OCI-LY7 (cell line): ENCODE measurements at regions not wholly inside any gene's neighbourhood (a gene's known extent, or its start where the extent isn't known, plus 50 kb on each side); places are given as distances from the start of the nearest gene placed in this dataset.

Experiments used
- BruUV-seq: library from RNA; stranded (reverse); fragments of 400-500 nt; replicated peaks from 2 replicates; lab custom pipeline; 2021; lab: Mats Ljungman, UMichigan
- CTCF ChIA-PET: fragments of 300-600 bp; sonication (Branson Sonifier 250); formaldehyde crosslinking; loops from one replicate; lab custom pipeline; 2022; ENCODE audit warnings: antibody characterized with exemption; ENCODE audit not compliant: unreplicated experiment; lab: Charles Lee
- POLR2A ChIA-PET: fragments of 300-600 bp; sonication (Branson Sonifier 250); formaldehyde crosslinking; loops from one replicate; lab custom pipeline; 2022; ENCODE audit warnings: antibody characterized with exemption; lab: Charles Lee
- DNase-seq: peaks from one replicate; pipeline ENCODE4 v3.0.0-alpha.2; 2015; ENCODE audit warnings: low spot score
- H2AFZ ChIP-seq: fragments of 200-600 bp; sonication (generic), shearing (Covaris generic); 2 replicates; pipeline ENCODE4 v1.6.1; 2014; ENCODE audit warnings: mild to moderate bottlenecking, antibody characterized with exemption, low read length, moderate library complexity
- H3K27ac ChIP-seq: fragments of 200-600 bp; sonication (generic); 2 replicates; pipeline ENCODE4 v1.5.1; 2014; ENCODE audit warnings: mixed run types, low read depth, mild to moderate bottlenecking, moderate library complexity, low read length, inconsistent platforms; ENCODE audit not compliant: poor library complexity, severe bottlenecking
- H3K36me3 ChIP-seq: fragments of 200-600 bp; sonication (generic); 2 replicates; pipeline ENCODE4 v1.6.1; 2014; ENCODE audit warnings: mild to moderate bottlenecking, antibody characterized with exemption, low read length, moderate library complexity, mixed read lengths; ENCODE audit not compliant: insufficient read depth
- H3K4me1 ChIP-seq: fragments of 200-600 bp; sonication (generic); 2 replicates; pipeline ENCODE4 v1.5.1; 2014; ENCODE audit warnings: mild to moderate bottlenecking, low read length; ENCODE audit not compliant: insufficient read depth, poor library complexity, severe bottlenecking
- H3K4me2 ChIP-seq: fragments of 200-600 bp; sonication (generic); 2 replicates; pipeline ENCODE4 v1.6.1; 2014; ENCODE audit warnings: mild to moderate bottlenecking, low read length
- H3K4me3 ChIP-seq: fragments of 200-600 bp; sonication (generic); 2 replicates; pipeline ENCODE4 v1.5.1; 2014; ENCODE audit warnings: mild to moderate bottlenecking, low read depth, low read length; ENCODE audit not compliant: poor library complexity, severe bottlenecking
- H3K79me2 ChIP-seq: fragments of 200-600 bp; sonication (generic); 2 replicates; pipeline ENCODE4 v1.6.1; 2016; ENCODE audit warnings: low read depth, mild to moderate bottlenecking, low read length, moderate library complexity, mixed read lengths; ENCODE audit not compliant: insufficient read depth
- H3K9me2 ChIP-seq: fragments of 200-600 bp; sonication (generic); 2 replicates; pipeline ENCODE4 v1.6.1; 2016; ENCODE audit warnings: mild to moderate bottlenecking, low read length, mixed read lengths; ENCODE audit not compliant: insufficient read depth
- H3K9me3 ChIP-seq: fragments of 200-600 bp; sonication (generic); 2 replicates; pipeline ENCODE4 v1.6.1; 2014; ENCODE audit warnings: mild to moderate bottlenecking, mixed run types, low read length, mixed read lengths
- H4K20me1 ChIP-seq: fragments of 200-600 bp; sonication (generic); 2 replicates; pipeline ENCODE4 v1.6.1; 2014; ENCODE audit warnings: mild to moderate bottlenecking, antibody characterized with exemption, low read length, moderate library complexity, mixed read lengths; ENCODE audit not compliant: insufficient read depth
- EZH2phosphoT487 ChIP-seq: fragments of 200-600 bp; sonication (generic); IDR thresholded peaks from 2 replicates; pipeline ENCODE4 v1.6.1; 2018; ENCODE audit warnings: low read depth, borderline replicate concordance, mild to moderate bottlenecking, mixed run types, antibody characterized with exemption, low read length, moderate library complexity, mixed read lengths
- intact Hi-C: fragments of 100-400 bp; cut with micrococcal nuclease; formaldehyde crosslinking; loops from one replicate; pipeline ENCODE4 v1.10.0; 2022; ENCODE audit not compliant: unreplicated experiment
- TF ChIP-seq, protein P1 (sequence below): fragments of 200-600 bp; sonication (generic); conservative IDR thresholded peaks from 2 replicates; pipeline ENCODE4 v1.5.1; 2014; ENCODE audit warnings: mild to moderate bottlenecking, antibody characterized with exemption, low read length, moderate library complexity, mixed read lengths

DNA sequence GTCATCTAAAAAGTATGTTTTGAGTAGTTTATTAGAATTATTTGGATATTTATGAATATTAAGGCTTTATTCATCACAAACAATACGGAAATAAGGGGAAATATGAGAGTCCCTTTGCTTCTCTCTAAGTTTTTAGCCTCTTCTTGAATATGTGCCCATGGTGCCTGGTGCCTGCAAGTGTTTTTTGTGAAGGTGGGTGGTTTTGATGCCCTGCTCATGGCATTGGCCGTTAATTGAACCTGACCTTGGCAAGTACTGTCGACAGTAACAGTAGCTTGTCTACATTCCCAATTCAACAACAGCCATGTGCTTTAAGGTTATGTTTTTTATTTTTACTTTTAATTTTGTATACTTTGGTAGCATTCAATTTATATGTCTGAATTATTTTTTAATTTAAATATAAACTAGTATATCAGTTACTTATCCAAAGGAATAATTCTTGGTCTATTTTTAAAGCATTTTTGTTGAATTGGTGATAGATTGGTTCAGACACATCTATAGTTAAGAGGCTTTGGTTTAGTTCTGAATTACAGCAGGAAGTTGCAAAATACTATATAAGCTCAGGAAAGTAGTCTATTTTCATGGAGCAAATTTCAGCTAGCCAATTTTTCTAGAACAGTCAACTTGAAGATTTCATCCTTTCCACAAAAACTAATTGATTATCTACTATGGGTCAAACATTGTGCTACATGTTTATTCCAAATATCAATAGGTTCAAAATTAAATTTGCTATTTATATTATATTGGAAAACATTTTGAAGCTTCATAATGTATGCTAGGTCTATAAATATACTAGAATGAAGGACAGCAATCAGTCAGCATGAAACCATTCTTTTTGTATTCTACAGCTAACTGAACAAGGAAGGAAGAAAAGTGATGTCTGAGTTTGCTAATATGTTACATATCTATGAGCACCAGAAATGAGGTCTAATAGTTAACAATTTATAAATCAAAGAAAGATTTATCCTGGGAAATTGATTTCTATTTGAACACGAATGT is 184.4 kb downstream of the MRPL39 start:
- Histone ChIP-seq H3K4me2 (no peak overlapping the region), H4K20me1 (no peaks in the 10 kb centered on the region), H3K9me3 (no peaks in the 10 kb centered on the region), H2AFZ (no peak overlapping the region), H3K4me1 (peaks cover 17% of the 10 kb centered on the region), H3K79me2 (no peaks in the 10 kb centered on the region), H3K36me3 (no peaks in the 10 kb centered on the region), H3K9me2 (no peaks in the 10 kb centered on the region), H3K4me3 (no peak overlapping the region), H3K27ac (no peak overlapping the region)
- ChIA-PET CTCF (no interaction called here), POLR2A (interaction anchor here (0.7 kb wide), 1 partner anchor 138 kb away, joined by 4 read pairs; no protein-coding TSS in a partner anchor)
- intact Hi-C loops = loop anchor here (10.0 kb wide), 1 partner anchor 292 kb away; no protein-coding TSS in a partner anchor
- BruUV-seq = no TSS peak
- no peak for TF ChIP-seq EZH2phosphoT487
- TF ChIP-seq, protein P1, sequence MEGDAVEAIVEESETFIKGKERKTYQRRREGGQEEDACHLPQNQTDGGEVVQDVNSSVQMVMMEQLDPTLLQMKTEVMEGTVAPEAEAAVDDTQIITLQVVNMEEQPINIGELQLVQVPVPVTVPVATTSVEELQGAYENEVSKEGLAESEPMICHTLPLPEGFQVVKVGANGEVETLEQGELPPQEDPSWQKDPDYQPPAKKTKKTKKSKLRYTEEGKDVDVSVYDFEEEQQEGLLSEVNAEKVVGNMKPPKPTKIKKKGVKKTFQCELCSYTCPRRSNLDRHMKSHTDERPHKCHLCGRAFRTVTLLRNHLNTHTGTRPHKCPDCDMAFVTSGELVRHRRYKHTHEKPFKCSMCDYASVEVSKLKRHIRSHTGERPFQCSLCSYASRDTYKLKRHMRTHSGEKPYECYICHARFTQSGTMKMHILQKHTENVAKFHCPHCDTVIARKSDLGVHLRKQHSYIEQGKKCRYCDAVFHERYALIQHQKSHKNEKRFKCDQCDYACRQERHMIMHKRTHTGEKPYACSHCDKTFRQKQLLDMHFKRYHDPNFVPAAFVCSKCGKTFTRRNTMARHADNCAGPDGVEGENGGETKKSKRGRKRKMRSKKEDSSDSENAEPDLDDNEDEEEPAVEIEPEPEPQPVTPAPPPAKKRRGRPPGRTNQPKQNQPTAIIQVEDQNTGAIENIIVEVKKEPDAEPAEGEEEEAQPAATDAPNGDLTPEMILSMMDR = no peak
- DNase-seq = no peak

DNA sequence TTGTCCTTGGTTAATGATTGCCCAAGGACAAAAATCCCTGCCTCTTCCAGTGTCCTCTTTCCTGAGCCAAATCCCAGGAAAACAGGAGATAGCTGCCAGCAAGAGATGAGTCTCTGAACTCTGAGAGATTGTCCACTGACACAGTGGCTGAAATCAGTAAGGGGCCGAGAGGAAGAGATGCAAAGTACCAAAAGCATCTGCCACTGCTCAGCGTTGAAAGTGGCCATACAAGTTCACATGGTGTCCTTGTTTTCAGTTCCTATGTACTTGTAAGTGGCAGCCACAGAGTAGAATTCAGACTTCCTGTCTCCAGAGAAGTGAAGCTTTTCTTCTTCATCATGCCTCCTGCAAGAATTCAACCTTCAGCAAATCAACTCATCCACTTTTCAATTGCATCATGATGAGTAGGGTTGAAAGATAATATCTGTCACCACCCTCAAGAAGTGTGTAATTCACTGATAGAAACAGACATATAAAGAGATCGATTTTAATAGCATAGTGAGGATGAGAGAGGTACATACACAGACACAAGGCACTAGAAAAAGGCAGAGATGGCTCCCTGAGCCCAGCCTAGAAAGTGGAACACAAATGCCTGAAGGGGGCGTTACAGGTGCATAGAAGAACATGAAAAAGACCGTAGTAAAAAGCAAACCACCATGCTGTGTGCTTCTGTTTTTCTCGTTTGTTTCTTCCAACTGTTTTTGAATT is 185.8 kb downstream of the MRPL39 start:
- intact Hi-C loops = loop anchor here (10.0 kb wide), 1 partner anchor 293 kb away; no protein-coding TSS in a partner anchor
- Histone ChIP-seq H3K36me3 (no peaks in the 10 kb centered on the region), H3K9me3 (no peaks in the 10 kb centered on the region), H3K79me2 (no peaks in the 10 kb centered on the region), H3K4me1 (peaks cover 17% of the 10 kb centered on the region), H3K4me2 (peak overlapping the region; percentile 36; the same call in 1 of the 2 replicates), H3K4me3 (no peak overlapping the region), H3K9me2 (no peaks in the 10 kb centered on the region), H4K20me1 (no peaks in the 10 kb centered on the region), H3K27ac (no peak overlapping the region), H2AFZ (peak overlapping the region; percentile 68; the same call in 1 of the 2 replicates)
- peak; percentile 50 for DNase-seq
- ChIA-PET POLR2A (interaction anchor here (0.7 kb wide), 1 partner anchor 140 kb away, joined by 4 read pairs; no protein-coding TSS in a partner anchor), CTCF (no interaction called here)
- BruUV-seq = no TSS peak
- no peak for TF ChIP-seq EZH2phosphoT487
- TF ChIP-seq, protein P1 = peak; percentile 73
